GM19099 (cell line): ENCODE measurements at regions not wholly inside any gene's neighbourhood (a gene's known extent, or its start where the extent isn't known, plus 50 kb on each side); places are given as distances from the start of the nearest gene placed in this dataset.

ENCODE experiments used
- POLR2A ChIP-seq: IDR thresholded peaks from 3 replicates; pipeline ENCODE4 v1.6.1; 2011; ENCODE audit warnings: low read depth; ENCODE audit not compliant: insufficient read length; ENCODE audit errors: extremely low read depth

GRCh38 chr1:199307496-199308264 lies 668.8 kb downstream of the PTPRC start:
- no peak for TF ChIP-seq POLR2A

DNA sequence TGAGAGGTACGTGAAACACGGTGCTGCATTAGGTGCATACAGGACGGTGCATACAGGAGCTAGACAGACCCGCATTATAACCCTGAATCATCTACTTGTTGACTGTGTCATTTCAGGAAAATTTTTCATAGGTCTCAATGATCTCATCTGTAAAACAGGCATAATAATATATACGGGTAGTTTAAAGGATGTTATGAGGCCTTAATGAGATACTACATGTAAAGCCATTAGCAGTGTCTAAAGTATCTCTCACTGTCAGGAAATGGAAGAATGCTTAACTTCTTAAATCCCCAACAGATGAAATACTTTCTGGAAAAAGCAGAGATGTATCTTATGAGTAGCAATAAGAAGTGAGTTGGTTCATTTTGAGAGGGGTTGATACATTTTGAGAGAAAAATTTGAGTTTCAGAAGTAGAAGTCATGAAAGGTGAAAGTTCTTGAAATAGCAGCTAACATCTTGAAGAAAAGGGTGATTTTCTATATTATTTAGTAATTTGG lies 669.6 kb downstream of the PTPRC start:
- TF ChIP-seq POLR2A, result no peak

- TF ChIP-seq POLR2A, result no peak
Observed at GRCh38 chr1:199310708-199311107, 671.9 kb downstream of the PTPRC start.

DNA sequence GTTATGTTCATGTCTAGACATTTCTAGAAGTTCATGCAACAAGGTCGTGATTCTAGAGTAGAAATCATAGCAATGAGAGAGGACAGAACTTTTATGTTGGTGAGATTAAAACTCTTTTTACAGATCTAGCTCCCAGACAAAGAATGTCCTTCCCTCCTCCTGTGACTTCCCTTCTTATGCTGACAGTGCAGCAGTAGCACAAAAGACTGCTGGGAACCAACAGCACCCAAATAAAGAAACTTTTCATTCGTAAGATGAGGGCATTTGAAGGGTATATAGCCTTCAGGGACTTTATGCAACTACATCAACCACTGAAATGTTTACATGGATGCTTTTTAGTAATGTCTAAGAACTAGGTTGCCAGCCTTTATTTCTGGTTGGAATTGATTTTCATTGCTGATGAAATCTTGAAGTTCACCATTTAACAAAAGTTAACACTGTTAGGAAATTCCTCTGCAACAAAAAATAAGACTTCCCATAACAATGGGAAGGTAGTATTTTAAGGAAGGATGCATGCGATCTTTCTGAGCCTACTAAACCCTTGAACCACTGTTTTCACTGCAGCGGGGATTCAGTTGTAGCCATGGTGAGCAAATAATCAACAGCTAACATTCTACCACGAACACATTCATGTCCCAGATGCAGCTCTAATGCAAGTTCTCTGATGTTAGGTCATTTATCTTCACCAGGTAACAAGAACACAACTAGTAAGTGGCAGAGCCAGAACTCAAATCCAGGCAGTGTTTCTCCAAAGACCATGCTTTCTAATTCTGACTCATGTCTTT lies 672.8 kb downstream of the PTPRC start:
- TF ChIP-seq POLR2A, result no peak

- TF ChIP-seq POLR2A, result no peak
Observed at GRCh38 chr1:199312626-199313025, 673.8 kb downstream of the PTPRC start.

GRCh38 chr1:199313444-199313843 lies 674.6 kb downstream of the PTPRC start:
- no peak for TF ChIP-seq POLR2A

- TF ChIP-seq POLR2A, result no peak
Observed at GRCh38 chr1:199319341-199319740, 680.5 kb downstream of the PTPRC start.

DNA sequence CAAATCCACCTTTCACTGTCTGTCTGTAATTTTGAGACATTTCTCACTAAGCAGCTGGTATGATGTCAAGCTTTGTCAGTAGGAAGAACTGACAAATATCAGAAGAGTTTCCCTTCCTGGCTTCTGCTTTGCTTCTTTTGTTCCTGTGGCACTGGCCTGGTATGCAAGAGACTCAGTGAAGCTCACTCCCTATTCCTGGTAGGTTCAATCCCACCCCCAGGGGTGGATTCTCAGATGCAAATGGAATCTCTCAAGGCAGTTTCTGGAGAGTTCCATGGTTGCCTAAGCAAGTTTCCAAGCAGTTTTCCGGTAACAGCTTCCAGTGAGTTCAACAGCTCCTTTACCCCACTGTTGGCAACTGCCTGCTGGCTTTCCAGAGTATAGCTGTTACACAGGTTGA lies 683.4 kb downstream of the PTPRC start:
- TF ChIP-seq POLR2A, result no peak

GRCh38 chr1:199333180-199333579 lies 694.3 kb upstream of the NR5A2 start:
- no peak for TF ChIP-seq POLR2A

DNA sequence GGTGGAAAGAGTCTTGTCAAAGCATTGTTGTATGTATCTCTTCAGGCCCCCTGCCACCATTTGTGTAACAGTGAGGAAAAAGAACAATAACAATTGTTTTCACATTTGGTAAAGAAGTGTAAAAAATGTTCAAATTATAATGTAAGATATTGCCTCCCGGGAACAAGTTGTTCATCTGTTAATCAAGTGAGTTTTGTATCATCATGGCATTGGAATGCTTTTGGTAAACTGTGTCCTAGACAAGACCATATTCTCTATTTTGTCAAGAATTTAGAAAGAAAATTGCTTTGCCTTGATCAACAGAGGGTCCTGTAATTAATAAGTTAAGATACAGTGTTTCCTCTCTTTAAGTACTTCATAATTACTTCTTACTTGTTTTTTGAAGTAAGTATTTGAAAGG lies 692.0 kb upstream of the NR5A2 start:
- no peak for TF ChIP-seq POLR2A

GRCh38 chr1:199336745-199337640 lies 690.5 kb upstream of the NR5A2 start:
- no peak for TF ChIP-seq POLR2A

GRCh38 chr1:199338760-199339159 lies 688.8 kb upstream of the NR5A2 start:
- no peak for TF ChIP-seq POLR2A

DNA sequence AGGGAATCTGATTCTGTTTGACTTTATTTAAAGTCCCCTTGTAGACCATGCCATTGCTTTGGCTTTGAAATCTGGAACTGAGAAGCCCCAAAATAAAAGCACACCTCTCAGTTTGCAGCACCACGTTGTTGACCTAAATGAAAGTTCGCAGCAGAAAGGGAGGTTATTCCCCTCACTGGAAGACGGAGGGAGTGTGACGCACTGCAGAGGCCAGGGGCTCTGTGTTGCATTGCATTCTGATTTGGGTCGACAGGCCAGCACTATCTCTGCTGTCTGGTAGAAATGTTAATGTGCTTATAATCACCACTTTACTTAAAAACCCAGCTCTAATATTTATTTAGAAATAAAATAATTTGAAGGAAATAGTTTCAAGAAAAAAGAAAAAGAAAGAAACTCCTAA lies 675.2 kb upstream of the NR5A2 start:
- TF ChIP-seq POLR2A, result no peak

DNA sequence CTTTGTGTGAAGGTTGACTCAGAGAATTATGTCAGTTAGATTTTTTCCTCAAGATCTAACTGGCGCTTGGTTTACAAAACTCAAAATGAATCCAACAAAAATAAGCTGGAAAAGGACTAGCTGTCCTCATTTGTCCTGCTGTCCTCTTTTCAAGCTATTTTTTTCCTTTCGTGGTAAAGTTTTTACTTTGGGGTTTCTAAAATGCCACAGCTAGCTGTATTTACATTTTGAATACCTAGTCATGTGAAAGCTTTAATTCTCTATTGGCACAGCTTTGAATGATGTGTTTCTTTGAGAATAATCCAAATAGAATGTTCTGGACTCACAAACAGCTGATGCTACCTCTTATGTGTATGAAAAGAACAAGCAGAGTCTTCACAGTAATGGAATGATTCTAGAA lies 673.6 kb upstream of the NR5A2 start:
- TF ChIP-seq POLR2A, result no peak

DNA sequence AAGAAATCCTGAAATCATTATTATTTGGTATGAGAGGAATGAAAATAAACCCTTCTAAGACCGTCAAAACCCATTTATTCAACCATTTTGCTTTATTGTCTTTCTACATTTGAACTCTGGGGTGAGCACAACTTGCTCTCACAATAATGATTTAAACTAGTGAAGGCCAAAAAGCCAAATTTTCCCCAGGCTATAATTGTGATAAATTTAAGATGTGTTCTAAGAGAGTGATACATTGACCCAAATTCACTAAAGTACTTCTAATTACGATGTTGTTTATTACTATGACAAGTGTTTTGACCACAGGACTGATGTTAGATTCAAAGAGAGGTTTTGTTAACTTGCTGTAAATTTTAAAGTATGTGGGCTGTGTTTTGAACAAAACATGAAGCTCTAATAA lies 670.9 kb upstream of the NR5A2 start:
- TF ChIP-seq POLR2A, result no peak
